Fibroblast of villous mesenchyme (primary cell): ENCODE measurements at regions not wholly inside any gene's neighbourhood (a gene's known extent, or its start where the extent isn't known, plus 50 kb on each side); places are given as distances from the start of the nearest gene placed in this dataset.

Source experiments
- DNase-seq: peaks from one replicate; pipeline ENCODE4 v3.0.0-alpha.2; 2010; ENCODE audit warnings: low read depth
- H3K4me3 ChIP-seq: 2 replicates; pipeline ENCODE4 v1.5.1; 2011; ENCODE audit warnings: low read depth, mild to moderate bottlenecking, low read length
- TF ChIP-seq, protein P1 (sequence below): IDR thresholded peaks from 2 replicates; pipeline ENCODE4 v1.5.1; 2012; ENCODE audit warnings: low read depth, mild to moderate bottlenecking, low read length; ENCODE audit not compliant: insufficient read depth

DNA sequence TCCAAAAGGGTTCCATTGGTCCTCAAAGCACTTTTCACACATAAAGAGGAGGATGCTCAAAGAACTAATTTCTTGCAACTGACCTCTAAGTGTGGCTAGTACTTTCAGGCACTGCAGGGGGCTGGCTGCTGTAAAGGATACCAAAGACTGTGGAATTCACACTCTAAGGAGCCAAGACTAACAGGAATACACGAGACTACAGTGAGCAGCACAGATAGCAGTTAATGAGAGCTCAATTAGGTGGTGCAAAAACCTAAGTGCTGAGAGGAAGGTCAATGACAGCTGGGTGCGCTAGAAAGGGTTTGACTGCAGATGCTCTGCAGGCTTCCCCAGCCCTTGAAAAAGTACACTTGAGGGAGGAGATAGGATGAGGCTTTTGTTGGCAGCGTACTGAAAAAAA is 124.3 kb upstream of the NTM start:
- DNase-seq = no peak
- TF ChIP-seq, protein P1, sequence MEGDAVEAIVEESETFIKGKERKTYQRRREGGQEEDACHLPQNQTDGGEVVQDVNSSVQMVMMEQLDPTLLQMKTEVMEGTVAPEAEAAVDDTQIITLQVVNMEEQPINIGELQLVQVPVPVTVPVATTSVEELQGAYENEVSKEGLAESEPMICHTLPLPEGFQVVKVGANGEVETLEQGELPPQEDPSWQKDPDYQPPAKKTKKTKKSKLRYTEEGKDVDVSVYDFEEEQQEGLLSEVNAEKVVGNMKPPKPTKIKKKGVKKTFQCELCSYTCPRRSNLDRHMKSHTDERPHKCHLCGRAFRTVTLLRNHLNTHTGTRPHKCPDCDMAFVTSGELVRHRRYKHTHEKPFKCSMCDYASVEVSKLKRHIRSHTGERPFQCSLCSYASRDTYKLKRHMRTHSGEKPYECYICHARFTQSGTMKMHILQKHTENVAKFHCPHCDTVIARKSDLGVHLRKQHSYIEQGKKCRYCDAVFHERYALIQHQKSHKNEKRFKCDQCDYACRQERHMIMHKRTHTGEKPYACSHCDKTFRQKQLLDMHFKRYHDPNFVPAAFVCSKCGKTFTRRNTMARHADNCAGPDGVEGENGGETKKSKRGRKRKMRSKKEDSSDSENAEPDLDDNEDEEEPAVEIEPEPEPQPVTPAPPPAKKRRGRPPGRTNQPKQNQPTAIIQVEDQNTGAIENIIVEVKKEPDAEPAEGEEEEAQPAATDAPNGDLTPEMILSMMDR = no peak
- no peak overlapping the region for H3K4me3 ChIP-seq

DNA sequence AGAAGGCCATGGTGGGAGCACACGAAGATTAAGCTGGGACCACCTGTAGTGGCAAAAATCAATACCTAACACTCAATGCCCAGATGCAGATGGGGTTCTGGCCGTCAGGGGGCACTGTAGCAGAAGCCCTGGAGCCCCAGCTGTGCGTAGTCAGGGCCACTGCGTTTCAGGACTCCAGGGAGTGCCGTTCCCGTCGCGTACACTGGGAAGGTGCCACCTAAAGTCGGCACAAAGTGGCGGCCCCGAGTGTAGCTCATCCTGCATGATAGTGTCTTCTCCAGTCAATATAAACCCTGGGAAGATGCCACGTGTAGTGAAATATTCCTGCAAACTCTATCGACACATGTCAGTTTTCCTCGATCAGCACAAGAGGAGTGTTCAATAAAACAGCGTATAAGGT is 123.8 kb upstream of the NTM start:
- DNase-seq = no peak
- H3K4me3 ChIP-seq = no peak overlapping the region
- TF ChIP-seq, protein P1 = peak; percentile 32

DNA sequence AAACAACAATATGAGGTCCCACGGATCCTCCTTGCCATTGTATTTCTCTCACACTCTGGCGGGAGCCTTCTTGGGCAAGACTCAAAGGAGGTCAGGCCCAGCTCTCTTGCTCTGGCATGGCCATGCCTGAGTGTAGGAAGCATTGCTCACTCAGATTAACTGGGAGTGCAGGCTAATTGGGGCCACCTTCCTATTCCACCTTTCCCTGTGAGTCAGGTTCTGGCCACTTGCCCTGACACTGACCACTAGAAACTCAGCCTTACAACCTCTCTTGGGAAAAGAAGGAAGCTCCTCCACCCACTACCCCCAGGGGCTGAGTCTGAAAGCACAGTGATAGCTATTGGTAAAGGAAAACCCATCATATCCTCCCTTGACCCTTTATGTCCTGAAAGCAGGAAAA is 121.8 kb upstream of the NTM start:
- DNase-seq = no peak
- H3K4me3 ChIP-seq = no peak overlapping the region
- TF ChIP-seq, protein P1 = no peak

DNA sequence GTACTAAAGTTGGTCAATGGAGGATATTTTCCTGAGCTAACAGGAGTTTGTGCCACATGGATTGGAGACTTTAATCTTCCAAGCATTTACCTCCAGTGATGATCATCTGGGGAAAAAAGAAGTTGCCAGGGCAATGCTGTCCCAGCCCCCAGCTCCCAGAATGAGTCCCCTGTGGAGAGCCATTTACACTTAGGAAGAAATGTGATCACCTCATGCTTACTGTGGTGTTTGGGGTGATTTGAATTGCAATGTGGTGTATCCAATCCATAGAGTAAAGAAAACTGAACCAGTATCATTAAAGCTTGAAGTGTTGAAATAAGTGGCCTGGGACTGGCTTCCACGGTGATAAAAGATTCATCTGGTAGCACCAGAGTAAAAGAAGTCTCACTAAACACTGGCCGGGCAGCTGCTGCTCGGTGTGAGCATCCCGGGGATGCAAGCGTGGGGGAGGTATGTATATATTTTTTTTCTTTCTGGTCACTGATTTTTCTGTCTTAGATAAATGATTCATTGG is 117.2 kb upstream of the NTM start:
- TF ChIP-seq, protein P1 = no peak
- H3K4me3 ChIP-seq = no peak overlapping the region
- DNase-seq = no peak

DNA sequence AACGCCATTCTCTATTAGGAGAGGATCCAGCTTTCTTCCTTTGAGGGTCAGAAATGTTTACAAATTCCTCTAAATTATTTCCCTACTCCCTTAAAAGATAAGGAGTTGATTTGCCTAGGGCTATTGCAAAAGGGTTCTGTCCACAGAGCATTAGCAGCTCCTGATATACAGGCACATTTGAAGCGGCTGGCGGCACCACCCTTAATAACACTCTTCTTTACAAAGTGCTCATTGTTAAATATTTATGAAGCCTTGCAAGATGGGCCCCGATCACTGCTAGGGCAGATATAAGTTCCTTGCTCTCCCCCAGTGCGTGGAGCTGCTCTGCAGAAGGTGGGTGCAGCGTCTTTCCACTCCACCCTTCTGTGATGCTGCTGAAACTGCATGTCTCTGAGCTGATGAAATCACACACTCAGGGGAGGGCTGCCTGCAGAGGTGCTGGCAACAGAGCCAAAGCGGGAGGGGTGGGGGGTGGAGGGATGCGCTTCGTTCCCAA is 116.7 kb upstream of the NTM start:
- TF ChIP-seq, protein P1 = no peak
- no peak overlapping the region for H3K4me3 ChIP-seq
- peak; percentile 10 for DNase-seq

DNA sequence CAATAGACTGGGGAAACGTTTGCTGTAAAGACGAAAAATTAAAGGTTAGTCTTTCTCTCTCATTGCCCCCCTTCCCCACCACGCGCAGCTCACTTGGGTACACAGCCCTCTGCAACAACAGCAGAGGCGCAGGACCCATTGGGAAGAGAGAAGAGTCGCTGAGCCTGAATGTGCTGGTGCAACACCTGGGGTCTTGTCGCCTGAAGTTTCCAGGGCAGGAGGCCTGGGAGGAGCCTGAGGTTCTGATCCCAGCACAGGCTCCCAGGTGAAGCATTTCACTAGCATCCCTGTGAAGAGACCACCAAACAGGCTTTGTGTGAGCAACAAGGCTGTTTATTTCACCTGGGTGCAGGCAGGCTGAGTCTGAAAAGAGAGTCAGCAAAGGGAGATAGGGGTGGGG is 116.2 kb upstream of the NTM start:
- DNase-seq = no peak
- TF ChIP-seq, protein P1 = no peak
- H3K4me3 ChIP-seq = no peak overlapping the region

DNA sequence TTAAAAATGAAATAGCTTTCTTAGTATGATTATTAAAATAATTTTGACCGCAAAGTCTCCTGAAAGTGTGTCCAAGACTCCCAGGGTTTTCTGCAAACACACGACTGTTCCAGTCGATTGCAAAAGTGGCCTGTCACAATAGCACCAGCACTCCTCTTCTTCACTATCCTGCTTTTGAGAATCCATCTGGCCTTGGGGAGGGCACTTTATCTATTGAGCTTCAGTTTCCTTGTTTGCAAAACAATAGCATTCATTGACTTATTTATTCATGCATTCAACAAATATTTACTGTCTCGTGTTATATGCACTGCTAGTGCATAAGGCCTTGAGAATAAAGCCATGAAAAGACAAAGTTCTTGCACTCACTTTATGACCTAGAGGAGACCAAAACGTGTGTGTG is 96.2 kb upstream of the NTM start:
- TF ChIP-seq, protein P1 = no peak
- no peak overlapping the region for H3K4me3 ChIP-seq
- DNase-seq = no peak
